ENCODE measurements at regions not wholly inside any gene's neighbourhood (a gene's known extent, or its start where the extent isn't known, plus 50 kb on each side); places are given as distances from the start of the nearest gene placed in this dataset.
"Not testable (repeated sequence)": the region's sequence is repeated elsewhere in the genome, so short reads cannot be mapped to it uniquely, and the experiment has no call there.

- DNase-seq = not testable (repeated sequence)
Observed at GRCh38 chr2:114018464-114018863, 128.6 kb downstream of the ACTR3 start.

- no peak for DNase-seq
Observed at GRCh38 chr2:114020668-114021067, 130.8 kb downstream of the ACTR3 start.

GRCh38 chr2:114022360-114023085 is 132.6 kb downstream of the ACTR3 start:
- no peak for DNase-seq

- no peak for DNase-seq
Observed at GRCh38 chr2:114024326-114024725, 134.4 kb downstream of the ACTR3 start.

DNA sequence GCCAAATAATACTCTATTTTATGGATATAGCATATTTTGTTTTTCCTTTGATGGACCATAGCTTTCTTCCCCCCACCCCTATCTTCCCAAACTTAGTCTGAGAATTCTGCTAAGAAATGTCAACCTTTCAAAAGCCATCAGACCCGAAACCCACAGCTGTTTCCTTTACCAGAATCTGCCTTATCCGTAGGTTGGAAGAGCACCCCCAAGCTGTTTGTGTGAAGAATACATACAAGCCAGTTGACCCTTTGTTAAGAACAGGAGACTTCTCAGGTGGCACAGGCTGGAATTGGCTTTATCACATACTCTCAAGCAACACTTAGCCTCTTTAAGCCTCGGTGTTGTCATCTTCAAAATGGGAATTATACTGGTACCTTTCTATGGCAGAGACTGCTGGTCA is 135.1 kb downstream of the ACTR3 start:
- DNase-seq = no peak

- DNase-seq = no peak
Observed at GRCh38 chr2:114027437-114027836, 137.5 kb downstream of the ACTR3 start.

DNA sequence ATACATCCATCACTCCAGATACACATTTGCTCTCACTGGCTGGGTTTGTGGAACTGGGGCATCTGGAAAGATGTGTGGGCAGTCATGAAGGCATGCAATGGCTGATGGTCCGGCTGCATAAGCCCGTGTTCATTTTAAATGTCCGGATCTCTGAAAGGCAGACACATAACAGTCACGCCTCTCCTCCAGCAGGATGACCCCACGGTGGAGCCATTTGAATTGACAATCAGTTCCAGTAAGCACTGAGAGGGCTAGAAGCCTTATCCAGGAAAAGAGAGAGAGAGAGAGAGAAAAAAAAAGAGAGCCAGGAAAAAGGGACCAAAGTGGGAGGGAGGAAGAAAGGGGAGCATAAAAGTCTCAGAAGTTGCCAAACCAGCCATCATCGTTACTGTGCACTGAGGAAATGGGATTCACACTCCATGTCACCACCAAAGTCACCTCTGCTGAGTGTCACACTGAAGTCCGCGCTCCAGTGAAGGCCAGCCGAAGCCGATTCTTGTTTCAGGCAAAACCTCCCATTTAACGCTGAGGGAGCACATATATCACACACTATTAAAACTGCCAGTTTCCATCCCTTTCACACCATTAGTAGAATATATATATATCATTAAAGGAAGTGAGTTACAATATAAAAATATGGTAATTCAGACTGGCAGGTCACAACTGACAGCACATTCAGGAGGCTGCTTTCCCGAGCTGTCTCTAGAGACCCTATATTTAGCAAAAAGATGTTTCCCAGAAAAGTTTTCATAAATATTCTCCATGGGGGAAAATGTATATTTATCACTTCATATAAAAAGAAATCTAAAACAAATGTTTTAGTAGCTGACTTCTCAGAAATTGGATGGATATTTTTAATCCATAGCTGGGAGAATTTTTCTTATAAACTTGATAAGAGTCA is 142.0 kb downstream of the ACTR3 start:
- no peak for DNase-seq

- DNase-seq = no peak
Observed at GRCh38 chr2:114032705-114033104, 142.8 kb downstream of the ACTR3 start.

- no peak for DNase-seq
Observed at GRCh38 chr2:114034742-114035141, 144.9 kb downstream of the ACTR3 start.

DNA sequence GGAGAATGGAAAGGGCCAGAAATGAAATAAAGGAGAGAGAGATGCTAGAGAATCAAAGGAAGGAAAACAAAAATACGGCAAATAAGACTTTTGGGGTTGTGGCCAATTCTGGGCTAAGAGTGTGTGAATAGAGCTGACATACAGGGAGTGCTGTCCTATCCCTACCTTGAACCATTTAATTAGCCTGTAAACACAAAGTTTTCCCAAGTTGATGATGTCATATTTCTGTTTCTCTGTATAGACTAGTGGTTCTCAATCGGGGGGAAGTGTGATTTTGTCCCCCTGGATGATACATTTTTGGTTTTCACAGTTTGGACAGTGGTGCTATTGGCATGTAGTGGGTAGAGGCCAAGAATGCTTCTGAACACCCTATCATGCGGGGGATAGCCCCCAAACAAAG is 148.8 kb downstream of the ACTR3 start:
- DNase-seq = no peak

GRCh38 chr2:114039677-114040076 is 149.8 kb downstream of the ACTR3 start:
- DNase-seq = no peak

DNA sequence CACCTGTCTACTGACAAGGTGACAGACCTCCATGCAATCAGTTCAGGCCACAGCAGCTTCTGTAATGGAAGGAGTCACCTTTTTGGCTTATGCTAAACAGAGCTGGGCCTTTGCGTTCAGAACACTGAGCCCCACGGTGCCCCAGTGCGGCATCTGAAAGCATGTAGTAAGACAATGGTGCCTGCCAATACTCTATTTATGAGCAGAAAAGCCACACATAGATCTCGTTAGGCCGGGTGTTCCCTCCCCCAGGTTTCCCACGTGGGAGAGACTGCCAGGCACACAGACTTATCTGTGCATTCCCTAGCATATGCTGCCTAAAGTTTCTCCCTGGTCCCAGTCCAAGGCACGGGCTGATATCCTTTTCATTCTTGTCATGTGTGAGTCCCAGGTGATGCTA is 150.9 kb downstream of the ACTR3 start:
- DNase-seq = no peak

GRCh38 chr2:114044985-114045384 is 155.1 kb downstream of the ACTR3 start:
- DNase-seq = no peak

GRCh38 chr2:114046373-114046772 is 156.5 kb downstream of the ACTR3 start:
- DNase-seq = no peak

GRCh38 chr2:114046866-114047435 is 157.1 kb downstream of the ACTR3 start:
- DNase-seq = no peak

DNA sequence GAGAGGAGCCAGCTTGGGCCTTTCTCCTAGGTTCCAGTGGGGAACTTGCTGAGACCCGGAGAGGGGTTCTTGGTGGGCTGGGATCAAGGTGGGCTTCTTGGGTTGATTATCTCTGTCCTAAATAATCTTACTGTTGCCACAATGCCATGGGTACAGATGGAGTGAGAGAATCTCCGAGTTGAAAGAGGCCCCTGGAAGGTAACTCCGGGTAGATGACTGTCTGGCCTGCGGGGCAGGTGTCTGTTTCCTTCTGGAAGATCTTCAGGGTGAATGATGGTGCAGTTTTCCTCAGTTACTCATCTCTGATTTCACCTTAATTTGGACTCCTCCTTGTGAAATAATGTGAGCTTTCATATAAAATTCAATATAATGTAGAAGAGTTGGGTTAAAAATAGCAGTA is 159.4 kb downstream of the ACTR3 start:
- no peak for DNase-seq

DNA sequence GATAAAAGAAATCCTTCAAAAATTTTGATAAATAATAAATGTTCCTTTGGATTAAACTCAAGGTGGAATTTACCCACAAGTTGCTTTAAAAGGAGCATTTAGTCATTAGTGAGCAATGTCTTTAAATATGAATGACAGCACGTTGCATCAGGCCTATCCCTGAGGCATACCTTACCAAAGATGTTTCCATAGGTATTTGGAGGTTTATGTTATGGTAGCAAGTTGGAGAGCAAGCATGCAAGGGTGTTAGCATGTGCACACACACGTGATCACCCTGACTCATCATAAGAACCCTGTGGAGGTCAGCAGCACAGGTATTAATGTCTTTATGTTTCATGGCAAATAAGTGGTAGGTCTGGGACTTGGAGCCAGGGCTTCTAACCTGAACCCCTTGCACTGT is 159.9 kb downstream of the ACTR3 start:
- DNase-seq = no peak

DNA sequence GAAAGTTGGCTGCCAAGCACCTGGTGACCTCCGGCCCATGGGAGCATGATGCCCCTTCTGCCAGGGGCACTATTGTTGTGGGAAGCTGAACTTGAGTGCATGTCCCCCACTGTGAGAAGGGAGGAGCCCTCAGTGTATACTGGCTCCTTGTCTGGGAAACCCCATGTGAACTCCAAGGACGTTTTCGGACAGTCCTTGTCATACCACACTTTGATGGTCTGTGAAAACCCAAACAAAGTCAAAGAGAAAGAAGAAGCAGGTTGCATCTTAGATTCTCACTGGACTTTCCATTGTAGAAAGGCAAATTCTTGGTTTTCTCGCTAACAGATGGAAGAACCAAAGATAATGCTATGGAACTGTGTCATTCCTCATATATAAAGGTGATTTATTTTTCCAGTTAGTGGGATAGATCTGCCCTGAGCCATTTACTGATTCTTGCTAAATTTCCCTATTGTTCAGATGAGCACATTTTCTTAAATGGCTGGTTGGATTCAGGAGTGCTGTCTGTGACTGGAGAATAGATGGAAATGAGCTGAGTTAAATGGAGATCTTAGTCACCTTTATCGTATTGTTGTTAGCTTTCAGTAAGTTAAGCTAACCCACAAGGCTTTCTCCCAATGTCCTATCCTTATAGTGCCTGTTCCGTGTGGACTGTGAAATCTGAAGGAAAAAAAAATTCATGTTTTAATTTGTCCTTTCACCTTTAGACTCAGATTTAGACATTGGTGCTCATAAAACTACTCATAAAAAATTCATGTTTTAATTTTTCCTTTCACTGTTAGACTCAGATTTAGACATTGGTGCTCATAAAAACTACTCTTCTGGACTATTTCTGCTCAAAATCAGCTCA is 166.6 kb downstream of the ACTR3 start:
- no peak for DNase-seq

- DNase-seq = no peak
Observed at GRCh38 chr2:114057638-114058037, 167.7 kb downstream of the ACTR3 start.

- no peak for DNase-seq
Observed at GRCh38 chr2:114061566-114062098, 171.7 kb downstream of the ACTR3 start.

DNA sequence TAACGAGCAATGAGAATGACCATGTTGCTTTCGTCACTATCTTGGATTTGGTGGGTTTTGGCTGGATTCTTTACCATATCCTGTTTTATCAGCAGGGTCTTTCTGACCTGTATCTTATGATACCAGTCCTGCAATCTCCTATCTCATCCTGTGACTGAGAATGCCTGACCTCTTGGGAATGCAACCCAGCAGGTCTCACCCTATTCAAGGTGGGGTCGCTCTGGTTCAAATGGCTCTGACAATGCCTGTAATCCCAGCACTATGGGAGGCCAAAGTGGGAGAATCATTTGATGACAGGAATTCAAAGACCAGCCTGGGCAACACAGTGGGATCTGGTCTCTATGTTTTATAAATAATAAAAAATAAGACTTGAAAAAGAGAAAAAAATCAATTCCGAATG is 173.5 kb downstream of the ACTR3 start:
- DNase-seq = no peak

DNA sequence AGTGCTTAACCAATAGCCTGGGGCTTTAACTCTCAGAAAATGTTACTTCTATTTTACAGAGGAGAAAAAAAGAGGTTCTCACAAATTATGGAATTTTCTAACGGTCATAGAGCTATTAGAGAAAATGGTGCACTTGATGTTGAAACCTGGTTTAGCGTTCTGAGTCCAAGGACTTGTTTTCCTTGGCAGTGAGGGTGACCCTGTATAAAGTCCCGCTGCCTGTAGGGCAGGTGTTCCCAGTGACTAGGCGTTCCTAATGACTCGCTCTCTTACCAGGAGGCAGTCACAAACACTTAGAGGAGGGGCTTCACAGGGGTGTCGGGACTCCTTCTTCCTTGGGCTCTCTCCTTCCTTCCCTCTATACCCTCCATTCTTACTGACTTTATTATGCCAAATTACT is 175.8 kb downstream of the ACTR3 start:
- DNase-seq = no peak

Data from NCI-H1048 (cell line).